Pancreas (tissue), 10 donors: ENCODE measurements at regions not wholly inside any gene's neighbourhood (a gene's known extent, or its start where the extent isn't known, plus 50 kb on each side); places are given as distances from the start of the nearest gene placed in this dataset.

ENCODE experiments used
- ATAC-seq, 4 donors: fragments of 200-7000 bp; cut with Tn5 transposase; one replicate each; pipeline versions ENCODE4 v1.8.0 to v1.9.1; 2020; ENCODE audit warnings: mild to moderate bottlenecking in 4 of 4, moderate library complexity in 4 of 4
- DNase-seq, 6 donors: peaks; one replicate each; pipeline ENCODE4 v3.0.0-alpha.2; 2020
- FAIRE-seq: peaks from 2 replicates; lab custom pipeline; 2012; peaks lifted over from hg19 to GRCh38; lab: Jason Lieb, UNC
- H3K27ac ChIP-seq, 4 donors: fragments of 200-600 bp; sonication (generic); 1 replicate in 3 of 4; 2 replicates in 1 of 4; pipeline versions ENCODE4 v1.5.0 to v1.8.0; 2020
- H3K27me3 ChIP-seq, 4 donors: fragments of 200-600 bp; one replicate each; pipeline ENCODE4 v1.8.0; 2021
- H3K36me3 ChIP-seq, 3 donors: fragments of 200-600 bp; sonication (generic) in 1 of 3; one replicate each; pipeline versions ENCODE4 v1.5.0 to v1.8.0; 2020 to 2021
- H3K4me1 ChIP-seq, 3 donors: fragments of 200-600 bp; one replicate each; pipeline ENCODE4 v1.8.0; 2021
- H3K4me3 ChIP-seq, 4 donors: fragments of 200-600 bp; sonication (generic) in 2 of 4; one replicate each; pipeline versions ENCODE4 v1.5.0 to v1.8.0; 2020 to 2021
- H3K9me3 ChIP-seq, 4 donors: fragments of 200-600 bp; one replicate each; pipeline ENCODE4 v1.8.0; 2021
- WGBS, 2 donors: extraction: QIAGEN DNeasy Blood & Tissue Kit; methylation state at CpG; one replicate each; pipeline ENCODE4 v1.1.7; 2013; 5-methylcytosine and 5-hydroxymethylcytosine counted together
- intact Hi-C, 3 donors: fragments of 100-400 bp; cut with DNase I; formaldehyde crosslinking; loops; one replicate each; pipeline versions ENCODE4 v1.11.1 to v1.14.2; 2022
- TF ChIP-seq, protein P1 (sequence below), 4 donors: fragments of 200-600 bp; sonication (generic) in 3 of 4; IDR thresholded peaks; one replicate each; pipeline versions ENCODE4 v1.5.0 to v1.8.0; 2021; ENCODE audit warnings: antibody characterized with exemption in 4 of 4
- donor health status: healthy with polysubstance abuse.
- donor health status: DM: no; HTN: no; CAD: no; lungs with moderate emphysema.
- donor health status: DM: no; HTN: no; CAD: no.
- donor health status: control.
- donor health status: control.
- donor health status: Bipolar disorder and iron deficiency.
- donor health status: DM: yes; HTN: yes; CAD: no.
- donor health status: DM: no; HTN: no; CAD: no.
- donor health status: DM: no; HTN: no; CAD: no.
- donor health status: DM: yes; HTN: yes; CAD: no.

DNA sequence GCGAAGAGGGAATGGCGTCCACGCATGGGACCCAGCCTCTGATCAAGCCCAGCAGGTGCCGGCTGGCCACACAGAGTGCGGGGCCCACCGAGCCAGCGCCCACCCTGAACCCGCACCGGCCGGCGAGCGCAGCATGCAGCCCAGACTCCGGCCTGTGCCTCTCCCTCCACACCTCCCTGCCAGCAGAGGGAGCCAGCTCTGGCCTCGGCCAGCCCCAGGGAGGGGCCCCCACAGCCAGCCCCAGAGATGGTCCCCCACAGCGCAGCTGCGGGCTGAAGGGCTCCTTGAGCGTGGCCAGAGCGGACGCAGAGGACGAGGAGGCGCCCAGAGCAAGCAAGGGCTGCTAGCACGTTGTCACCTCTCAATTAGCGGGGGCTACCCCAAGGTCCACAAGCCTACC, 904.5 kb downstream of the SLITRK6 start:
- H3K27ac ChIP-seq = no peak overlapping the region
- H3K4me3 ChIP-seq = no peak overlapping the region
- intact Hi-C loops = loop anchor here in 1 of 3 donors (10.0 kb wide), 1 partner anchor 930 kb away; no protein-coding TSS in a partner anchor
- TF ChIP-seq, protein P1, sequence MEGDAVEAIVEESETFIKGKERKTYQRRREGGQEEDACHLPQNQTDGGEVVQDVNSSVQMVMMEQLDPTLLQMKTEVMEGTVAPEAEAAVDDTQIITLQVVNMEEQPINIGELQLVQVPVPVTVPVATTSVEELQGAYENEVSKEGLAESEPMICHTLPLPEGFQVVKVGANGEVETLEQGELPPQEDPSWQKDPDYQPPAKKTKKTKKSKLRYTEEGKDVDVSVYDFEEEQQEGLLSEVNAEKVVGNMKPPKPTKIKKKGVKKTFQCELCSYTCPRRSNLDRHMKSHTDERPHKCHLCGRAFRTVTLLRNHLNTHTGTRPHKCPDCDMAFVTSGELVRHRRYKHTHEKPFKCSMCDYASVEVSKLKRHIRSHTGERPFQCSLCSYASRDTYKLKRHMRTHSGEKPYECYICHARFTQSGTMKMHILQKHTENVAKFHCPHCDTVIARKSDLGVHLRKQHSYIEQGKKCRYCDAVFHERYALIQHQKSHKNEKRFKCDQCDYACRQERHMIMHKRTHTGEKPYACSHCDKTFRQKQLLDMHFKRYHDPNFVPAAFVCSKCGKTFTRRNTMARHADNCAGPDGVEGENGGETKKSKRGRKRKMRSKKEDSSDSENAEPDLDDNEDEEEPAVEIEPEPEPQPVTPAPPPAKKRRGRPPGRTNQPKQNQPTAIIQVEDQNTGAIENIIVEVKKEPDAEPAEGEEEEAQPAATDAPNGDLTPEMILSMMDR (IDR thresholded peaks at IDR 0.05) = no peak
- ATAC-seq = no peak
- FAIRE-seq = no peak
- no peaks in the 10 kb centered on the region for H3K9me3 ChIP-seq
- DNase-seq = peak in 3 of 6 donors; percentile 22 to 55 (median 46)
- no peaks in the 10 kb centered on the region for H3K36me3 ChIP-seq
- 84 to 95% methylated on average over 22 to 23 of the region's 23 CpGs for WGBS, 2 donors
- no peaks in the 10 kb centered on the region for H3K27me3 ChIP-seq
- no peaks in the 10 kb centered on the region for H3K4me1 ChIP-seq

DNA sequence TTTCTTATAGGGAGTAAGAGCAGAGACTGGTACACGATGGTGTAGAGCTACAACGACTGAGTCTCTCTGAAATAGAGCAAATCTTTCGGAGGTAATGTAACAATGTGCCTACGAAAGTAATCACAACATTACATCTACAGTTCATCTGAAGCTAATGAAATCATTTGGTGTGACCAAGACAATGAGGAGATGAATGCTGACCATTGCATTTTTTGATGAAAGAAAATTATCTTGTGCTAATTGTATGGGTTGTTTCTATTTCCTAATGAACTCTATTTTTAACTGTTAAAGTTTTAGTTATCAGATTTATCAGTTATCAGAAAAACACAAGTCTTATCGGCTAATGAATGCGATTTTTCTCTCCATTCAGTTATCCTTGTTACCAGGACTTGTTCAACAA, 913.4 kb downstream of the SLITRK6 start:
- Histone ChIP-seq H3K4me3 (no peak overlapping the region), H3K27me3 (no peaks in the 10 kb centered on the region), H3K4me1 (no peaks in the 10 kb centered on the region), H3K9me3 (no peaks in the 10 kb centered on the region), H3K36me3 (no peaks in the 10 kb centered on the region), H3K27ac (no peak overlapping the region)
- ATAC-seq (no peak), FAIRE-seq (no peak), DNase-seq (no peak)
- TF ChIP-seq, protein P1 (IDR thresholded peaks at IDR 0.05) = no peak
- WGBS, 2 donors = 58 to 75% methylated on average over 6 of the region's 6 CpGs
- intact Hi-C loops = no loop called here

DNA sequence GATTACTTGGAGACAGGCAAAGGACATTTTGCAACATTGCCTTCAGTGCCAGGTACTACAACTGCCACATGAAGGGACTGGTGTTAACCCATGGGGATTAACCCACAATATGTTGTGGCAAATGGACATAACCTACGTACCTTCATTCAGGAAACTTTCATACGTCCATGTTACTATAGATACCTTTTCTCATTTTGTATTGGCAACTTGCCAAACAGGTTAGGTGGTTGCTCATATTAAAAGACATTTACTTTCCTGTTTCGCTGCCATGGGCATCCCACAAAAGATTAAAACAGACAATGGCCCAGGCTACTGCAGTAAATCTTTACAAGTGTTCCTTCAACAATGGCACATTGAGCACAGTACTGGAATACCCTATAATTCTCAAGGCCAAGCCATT, 925.3 kb downstream of the SLITRK6 start:
- H3K36me3 ChIP-seq = no peaks in the 10 kb centered on the region
- intact Hi-C loops = no loop called here
- no peak for ATAC-seq

DNA sequence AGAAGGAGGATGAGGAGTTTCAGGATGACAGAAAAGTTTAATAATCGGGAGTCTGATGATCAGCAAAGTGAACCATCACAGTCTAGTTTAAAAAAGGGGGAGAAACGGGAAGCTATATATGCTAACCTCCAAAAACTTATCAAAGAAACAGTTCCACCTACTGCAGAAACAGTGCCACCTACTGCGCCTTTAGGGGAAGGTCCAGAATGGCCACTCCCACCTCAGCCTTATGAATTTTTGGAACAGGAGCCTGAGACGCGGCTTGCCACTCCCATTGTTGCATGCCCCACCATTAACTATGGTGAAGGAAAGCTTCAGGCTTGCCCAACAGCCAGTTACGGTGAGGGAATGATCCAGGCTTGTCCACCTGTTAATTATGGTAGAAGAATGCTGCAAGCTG, 929.0 kb downstream of the SLITRK6 start:
- Histone ChIP-seq H3K4me3 (no peak overlapping the region), H3K36me3 (no peaks in the 10 kb centered on the region), H3K27ac (no peak overlapping the region), H3K4me1 (no peaks in the 10 kb centered on the region), H3K27me3 (no peaks in the 10 kb centered on the region), H3K9me3 (no peaks in the 10 kb centered on the region)
- TF ChIP-seq, protein P1 (IDR thresholded peaks at IDR 0.05) = peak in 1 of 4 donors; percentile 9
- intact Hi-C loops = no loop called here
- FAIRE-seq (no peak), DNase-seq (no peak), ATAC-seq (no peak)
- 49 to 70% methylated on average over 6 of the region's 6 CpGs for WGBS, 2 donors

More for the DNA sequence above, 925.3 kb downstream of the SLITRK6 start:
- Histone ChIP-seq H3K4me3 (no peak overlapping the region), H3K9me3 (no peaks in the 10 kb centered on the region), H3K27ac (no peak overlapping the region), H3K27me3 (no peaks in the 10 kb centered on the region), H3K4me1 (no peaks in the 10 kb centered on the region)
- no peak for DNase-seq
- FAIRE-seq = no peak
- TF ChIP-seq, protein P1 (IDR thresholded peaks at IDR 0.05) = no peak
- 52 to 62% methylated on average over 3 of the region's 3 CpGs for WGBS, 2 donors

DNA sequence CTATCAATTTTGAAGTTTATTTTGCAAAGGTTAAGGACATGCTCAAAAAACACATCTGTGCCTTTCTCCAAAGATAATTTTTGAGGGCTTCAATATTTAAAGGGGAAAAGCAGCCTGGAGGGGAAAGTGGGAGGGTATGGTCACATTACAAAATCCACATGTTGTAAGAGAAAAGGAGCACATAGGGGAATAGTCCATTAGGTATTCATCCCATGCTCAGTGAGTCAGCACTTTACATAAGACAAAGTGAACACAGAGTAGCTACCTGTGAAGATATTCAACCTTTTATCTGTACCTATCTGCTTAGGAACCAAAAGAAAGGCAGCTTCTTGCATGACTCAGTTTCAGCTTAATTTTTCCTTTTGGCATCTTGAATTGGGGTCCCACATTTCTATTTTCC, 932.0 kb downstream of the SLITRK6 start:
- no peaks in the 10 kb centered on the region for H3K4me1 ChIP-seq
- DNase-seq = no peak
- intact Hi-C loops = no loop called here
- no peak overlapping the region for H3K4me3 ChIP-seq
- no peak for FAIRE-seq
- TF ChIP-seq, protein P1 (IDR thresholded peaks at IDR 0.05) = no peak
- no peaks in the 10 kb centered on the region for H3K27me3 ChIP-seq
- H3K9me3 ChIP-seq = no peaks in the 10 kb centered on the region
- no peak overlapping the region for H3K27ac ChIP-seq
- no peak for ATAC-seq
- H3K36me3 ChIP-seq = no peaks in the 10 kb centered on the region
